DOHH2 (cell line): ENCODE measurements at regions not wholly inside any gene's neighbourhood (a gene's known extent, or its start where the extent isn't known, plus 50 kb on each side); places are given as distances from the start of the nearest gene placed in this dataset.
"Not testable (repeated sequence)": the region's sequence is repeated elsewhere in the genome, so short reads cannot be mapped to it uniquely, and the experiment has no call there.

Source experiments
- CTCF ChIP-seq: fragments of 200-600 bp; sonication (generic); IDR thresholded peaks from one replicate; pipeline ENCODE4 v1.5.1; 2014; ENCODE audit warnings: antibody characterized with exemption, mild to moderate bottlenecking, low read depth, low read length; ENCODE audit not compliant: poor library complexity, severe bottlenecking
- EZH2phosphoT487 ChIP-seq: fragments of 200-600 bp; sonication (generic); IDR thresholded peaks from 2 replicates; pipeline ENCODE4 v1.6.1; 2017; ENCODE audit warnings: borderline replicate concordance, mild to moderate bottlenecking, antibody characterized with exemption, low read length, moderate library complexity, mixed read lengths

DNA sequence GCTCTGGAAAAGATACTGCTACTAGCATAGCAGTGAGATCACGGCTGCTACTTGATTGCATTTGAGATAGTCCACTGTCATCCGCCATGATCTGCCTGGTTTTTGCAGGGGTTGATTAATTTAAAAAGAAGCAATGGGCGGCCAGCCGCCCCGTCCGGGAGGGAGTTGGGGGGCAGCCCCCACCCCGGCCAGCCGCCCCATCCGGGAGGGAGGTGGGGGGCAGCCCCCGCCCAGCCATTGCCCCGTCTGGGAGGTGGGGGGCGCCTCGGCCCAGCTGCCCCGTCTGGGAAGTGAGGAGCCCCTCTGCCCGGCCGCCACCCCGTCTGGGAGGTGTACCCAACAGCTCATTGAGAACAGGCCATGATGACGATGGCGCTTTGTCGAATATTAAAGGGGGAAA, 81.3 kb upstream of the CMKLR1 start:
- not testable (repeated sequence) for TF ChIP-seq CTCF, EZH2phosphoT487
